Transverse colon (tissue), 4 donors: ENCODE measurements at regions not wholly inside any gene's neighbourhood (a gene's known extent, or its start where the extent isn't known, plus 50 kb on each side); places are given as distances from the start of the nearest gene placed in this dataset.

Source experiments
- POLR2A ChIP-seq: fragments of 450-650 bp; IDR thresholded peaks from one replicate; pipeline ENCODE4 v1.6.1; 2016; ENCODE audit warnings: antibody characterized with exemption, mild to moderate bottlenecking, moderate library complexity
- POLR2AphosphoS5 ChIP-seq, 3 donors: sonication (generic); formaldehyde crosslinking; IDR thresholded peaks; one replicate each; pipeline ENCODE4 v1.6.1; 2016; ENCODE audit warnings: antibody characterized with exemption in 3 of 3
- TF ChIP-seq, protein P1 (sequence below), 5 experiments: fragments of 200-600 bp in 3 of 5; fragments of 450-650 bp in 2 of 5; sonication (generic) in 3 of 5; IDR thresholded peaks; 1 replicate in 2 of 5; 2 replicates in 3 of 5; pipeline ENCODE4 v1.5.1; 2016 to 2017; ENCODE audit warnings: antibody characterized with exemption in 5 of 5, inconsistent platforms in 3 of 5, mild to moderate bottlenecking in 2 of 5, moderate library complexity in 1 of 5

DNA sequence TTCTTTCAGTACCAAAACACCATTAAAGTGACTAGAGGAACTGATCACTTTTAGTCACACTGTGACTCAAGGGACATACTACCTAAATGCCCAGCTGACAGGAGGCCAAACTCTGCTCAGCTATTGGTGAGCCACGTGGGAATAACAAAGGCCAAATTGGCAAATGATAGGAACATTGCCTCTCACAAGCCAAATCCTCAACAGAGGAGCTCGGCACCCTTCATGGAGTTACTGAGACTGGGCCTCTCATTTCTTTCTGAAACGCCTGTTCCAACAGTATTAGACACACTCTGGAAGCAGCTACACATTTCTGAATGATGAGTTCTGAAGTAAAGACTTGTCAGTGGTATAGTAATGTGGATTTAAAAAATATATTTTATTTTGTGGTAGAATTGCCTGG lies 166.0 kb upstream of the COL8A1 start:
- no peak for TF ChIP-seq POLR2AphosphoS5 (IDR thresholded peaks at IDR 0.05)
- no peak for TF ChIP-seq POLR2A
- TF ChIP-seq, protein P1, sequence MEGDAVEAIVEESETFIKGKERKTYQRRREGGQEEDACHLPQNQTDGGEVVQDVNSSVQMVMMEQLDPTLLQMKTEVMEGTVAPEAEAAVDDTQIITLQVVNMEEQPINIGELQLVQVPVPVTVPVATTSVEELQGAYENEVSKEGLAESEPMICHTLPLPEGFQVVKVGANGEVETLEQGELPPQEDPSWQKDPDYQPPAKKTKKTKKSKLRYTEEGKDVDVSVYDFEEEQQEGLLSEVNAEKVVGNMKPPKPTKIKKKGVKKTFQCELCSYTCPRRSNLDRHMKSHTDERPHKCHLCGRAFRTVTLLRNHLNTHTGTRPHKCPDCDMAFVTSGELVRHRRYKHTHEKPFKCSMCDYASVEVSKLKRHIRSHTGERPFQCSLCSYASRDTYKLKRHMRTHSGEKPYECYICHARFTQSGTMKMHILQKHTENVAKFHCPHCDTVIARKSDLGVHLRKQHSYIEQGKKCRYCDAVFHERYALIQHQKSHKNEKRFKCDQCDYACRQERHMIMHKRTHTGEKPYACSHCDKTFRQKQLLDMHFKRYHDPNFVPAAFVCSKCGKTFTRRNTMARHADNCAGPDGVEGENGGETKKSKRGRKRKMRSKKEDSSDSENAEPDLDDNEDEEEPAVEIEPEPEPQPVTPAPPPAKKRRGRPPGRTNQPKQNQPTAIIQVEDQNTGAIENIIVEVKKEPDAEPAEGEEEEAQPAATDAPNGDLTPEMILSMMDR (IDR thresholded peaks at IDR 0.05) = no peak
